Prostate gland (tissue), 2 donors: ENCODE measurements at regions not wholly inside any gene's neighbourhood (a gene's known extent, or its start where the extent isn't known, plus 50 kb on each side); places are given as distances from the start of the nearest gene placed in this dataset.

Experiments
- DNase-seq: peaks from one replicate; pipeline ENCODE4 v3.0.0-alpha.2; 2019; ENCODE audit warnings: low spot score
- H3K27ac ChIP-seq, 2 donors: fragments of 200-600 bp; sonication (generic); 2 replicates each; pipeline ENCODE4 v1.5.1; 2017 to 2019
- H3K27me3 ChIP-seq: fragments of 200-600 bp; sonication (generic); replicated peaks from 2 replicates; pipeline ENCODE4 v1.5.1; 2019; ENCODE audit not compliant: insufficient read depth
- H3K36me3 ChIP-seq, 2 donors: fragments of 200-600 bp; sonication (generic); 1 replicate in 1 of 2; 2 replicates in 1 of 2; pipeline versions ENCODE4 v1.5.1 to v1.8.1; 2017 to 2019
- H3K4me1 ChIP-seq: fragments of 200-600 bp; sonication (generic); replicated peaks from 2 replicates; pipeline ENCODE4 v1.5.1; 2019
- H3K4me3 ChIP-seq, 2 donors: fragments of 200-600 bp; sonication (generic); 2 replicates each; pipeline ENCODE4 v1.5.1; 2017 to 2019
- H3K9me3 ChIP-seq: fragments of 200-600 bp; sonication (generic); 2 replicates; pipeline ENCODE4 v1.5.1; 2017
- POLR2A ChIP-seq: fragments of 450-650 bp; IDR thresholded peaks from one replicate; pipeline ENCODE4 v1.6.1; 2016; ENCODE audit warnings: antibody characterized with exemption, mild to moderate bottlenecking
- POLR2AphosphoS5 ChIP-seq: sonication (generic); formaldehyde crosslinking; IDR thresholded peaks from one replicate; pipeline ENCODE4 v1.6.1; 2017; ENCODE audit warnings: antibody characterized with exemption
- WGBS: methylation state at CpG from one replicate; pipeline ENCODE4 v1.1.5; 2018; 5-methylcytosine and 5-hydroxymethylcytosine counted together
- intact Hi-C: fragments of 100-400 bp; cut with DNase I; formaldehyde crosslinking; loops from one replicate; pipeline ENCODE4 v1.14.2; 2022
- TF ChIP-seq, protein P1 (sequence below), 4 experiments: fragments of 200-600 bp in 2 of 4; fragments of 450-650 bp in 2 of 4; sonication (generic) in 2 of 4; IDR thresholded peaks; 1 replicate in 3 of 4; 2 replicates in 1 of 4; pipeline ENCODE4 v1.5.1; 2016 to 2019; ENCODE audit warnings: antibody characterized with exemption in 4 of 4, mild to moderate bottlenecking in 2 of 4, moderate library complexity in 2 of 4

DNA sequence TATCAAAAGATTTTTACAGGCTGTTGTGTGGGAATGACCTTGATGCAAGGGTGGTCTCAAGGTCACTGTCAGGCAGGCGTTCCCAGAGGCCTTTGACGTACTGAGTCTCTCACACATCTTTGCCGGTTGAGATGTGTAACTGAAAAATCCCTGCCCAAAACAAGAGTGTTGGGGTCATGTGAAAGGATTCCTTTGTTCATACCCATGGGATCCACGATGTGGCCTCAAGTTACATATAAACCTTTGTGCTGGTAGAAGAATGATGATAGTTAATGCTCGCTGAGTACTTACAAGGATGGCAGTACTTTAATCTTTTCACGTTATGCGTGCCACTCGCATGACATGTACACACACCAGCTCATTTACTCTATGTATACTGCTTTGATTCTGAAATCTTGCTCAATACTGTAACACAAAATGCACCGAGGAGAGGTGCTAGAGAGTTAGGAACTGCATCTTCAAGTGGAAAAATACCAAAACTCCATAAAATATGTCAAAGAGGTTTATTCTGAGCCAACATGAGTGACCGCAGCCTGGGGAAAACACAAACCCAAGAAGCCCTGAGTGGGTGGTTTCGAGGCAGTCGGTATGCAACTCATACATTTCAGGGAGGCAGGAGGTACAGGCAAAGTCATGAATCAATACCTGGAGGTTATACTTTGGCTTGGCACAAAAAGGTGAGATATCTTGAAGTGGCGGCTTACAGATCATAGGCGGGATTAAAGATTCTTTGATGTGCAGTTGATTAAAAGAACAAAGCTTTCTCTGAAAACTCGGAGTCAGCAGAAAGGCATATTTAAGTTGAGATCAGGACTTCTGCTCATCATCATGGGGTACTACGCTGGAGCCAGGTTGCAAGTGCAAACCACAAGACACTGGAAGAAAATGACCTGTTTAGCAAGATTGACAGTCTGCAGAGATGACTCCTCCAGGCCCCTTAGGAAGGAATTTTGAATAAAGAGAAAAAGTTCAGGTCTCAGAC is 87.4 kb upstream of the ARHGEF7 start:
- H3K27me3 ChIP-seq, result no peaks in the 10 kb centered on the region
- H3K4me3 ChIP-seq, result no peak overlapping the region
- DNase-seq, result no peak
- no peaks in the 10 kb centered on the region for H3K4me1 ChIP-seq
- 67% methylated on average over 16 of the region's 16 CpGs for WGBS
- no peaks in the 10 kb centered on the region for H3K36me3 ChIP-seq
- intact Hi-C loops, result no loop called here
- no peaks in the 10 kb centered on the region for H3K9me3 ChIP-seq
- TF ChIP-seq POLR2AphosphoS5, result no peak
- TF ChIP-seq, protein P1, sequence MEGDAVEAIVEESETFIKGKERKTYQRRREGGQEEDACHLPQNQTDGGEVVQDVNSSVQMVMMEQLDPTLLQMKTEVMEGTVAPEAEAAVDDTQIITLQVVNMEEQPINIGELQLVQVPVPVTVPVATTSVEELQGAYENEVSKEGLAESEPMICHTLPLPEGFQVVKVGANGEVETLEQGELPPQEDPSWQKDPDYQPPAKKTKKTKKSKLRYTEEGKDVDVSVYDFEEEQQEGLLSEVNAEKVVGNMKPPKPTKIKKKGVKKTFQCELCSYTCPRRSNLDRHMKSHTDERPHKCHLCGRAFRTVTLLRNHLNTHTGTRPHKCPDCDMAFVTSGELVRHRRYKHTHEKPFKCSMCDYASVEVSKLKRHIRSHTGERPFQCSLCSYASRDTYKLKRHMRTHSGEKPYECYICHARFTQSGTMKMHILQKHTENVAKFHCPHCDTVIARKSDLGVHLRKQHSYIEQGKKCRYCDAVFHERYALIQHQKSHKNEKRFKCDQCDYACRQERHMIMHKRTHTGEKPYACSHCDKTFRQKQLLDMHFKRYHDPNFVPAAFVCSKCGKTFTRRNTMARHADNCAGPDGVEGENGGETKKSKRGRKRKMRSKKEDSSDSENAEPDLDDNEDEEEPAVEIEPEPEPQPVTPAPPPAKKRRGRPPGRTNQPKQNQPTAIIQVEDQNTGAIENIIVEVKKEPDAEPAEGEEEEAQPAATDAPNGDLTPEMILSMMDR (IDR thresholded peaks at IDR 0.05), result no peak
- no peak for TF ChIP-seq POLR2A
- no peak overlapping the region for H3K27ac ChIP-seq

DNA sequence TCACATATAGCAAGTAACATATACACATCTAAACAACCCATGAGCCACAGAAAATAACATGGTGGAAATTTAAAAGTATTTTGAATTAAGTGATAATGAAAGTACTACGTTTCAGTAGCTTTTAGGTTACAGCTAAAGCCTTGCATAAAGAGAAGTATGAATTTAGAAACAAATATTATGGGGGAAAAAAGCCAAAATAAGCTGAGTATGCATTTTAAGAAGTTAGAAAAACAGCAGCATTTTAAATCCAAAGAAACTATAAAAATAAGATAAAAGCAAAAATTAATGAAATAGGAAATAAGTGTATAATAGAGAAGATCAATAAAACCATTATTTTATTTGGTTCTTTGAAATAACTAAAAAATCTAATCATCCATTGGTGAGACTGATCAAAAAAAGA is 89.8 kb upstream of the ARHGEF7 start:
- intact Hi-C loops, result no loop called here
- H3K4me1 ChIP-seq, result no peaks in the 10 kb centered on the region
- WGBS, result 97% methylated on average over 1 of the region's 1 CpG
- no peak for DNase-seq
- no peak for TF ChIP-seq POLR2AphosphoS5
- TF ChIP-seq POLR2A, result no peak
- TF ChIP-seq, protein P1 (IDR thresholded peaks at IDR 0.05), result no peak
- H3K27ac ChIP-seq, result no peak overlapping the region
- H3K9me3 ChIP-seq, result no peaks in the 10 kb centered on the region
- H3K36me3 ChIP-seq, result no peaks in the 10 kb centered on the region
- H3K4me3 ChIP-seq, result no peak overlapping the region
- no peaks in the 10 kb centered on the region for H3K27me3 ChIP-seq

DNA sequence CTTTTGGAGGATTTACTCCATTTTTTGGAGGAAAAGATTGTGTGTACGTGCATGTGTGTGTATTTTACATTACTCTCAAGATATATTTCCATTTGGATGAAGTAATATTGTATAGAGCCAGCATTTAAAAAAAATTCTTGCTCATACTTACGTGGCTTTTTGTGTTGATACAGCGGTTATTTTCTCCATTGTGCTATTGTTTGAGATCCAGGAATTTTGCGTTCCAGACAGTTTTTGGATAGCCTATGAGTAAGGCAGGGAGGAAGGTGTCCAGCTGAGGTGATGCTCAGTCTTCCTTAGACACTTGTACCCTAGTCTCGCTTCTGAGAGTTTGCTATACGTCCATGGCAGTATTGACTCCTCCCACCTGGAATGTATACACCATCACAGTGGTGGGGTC is 92.2 kb upstream of the ARHGEF7 start:
- WGBS, result 90% methylated on average over 6 of the region's 6 CpGs
- TF ChIP-seq POLR2A, result no peak
- TF ChIP-seq POLR2AphosphoS5, result no peak
- TF ChIP-seq, protein P1 (IDR thresholded peaks at IDR 0.05), result no peak
- intact Hi-C loops, result no loop called here
- Histone ChIP-seq H3K9me3 (no peaks in the 10 kb centered on the region), H3K4me1 (no peaks in the 10 kb centered on the region), H3K4me3 (no peak overlapping the region), H3K27ac (no peak overlapping the region), H3K36me3 (no peaks in the 10 kb centered on the region), H3K27me3 (no peaks in the 10 kb centered on the region)
- no peak for DNase-seq

DNA sequence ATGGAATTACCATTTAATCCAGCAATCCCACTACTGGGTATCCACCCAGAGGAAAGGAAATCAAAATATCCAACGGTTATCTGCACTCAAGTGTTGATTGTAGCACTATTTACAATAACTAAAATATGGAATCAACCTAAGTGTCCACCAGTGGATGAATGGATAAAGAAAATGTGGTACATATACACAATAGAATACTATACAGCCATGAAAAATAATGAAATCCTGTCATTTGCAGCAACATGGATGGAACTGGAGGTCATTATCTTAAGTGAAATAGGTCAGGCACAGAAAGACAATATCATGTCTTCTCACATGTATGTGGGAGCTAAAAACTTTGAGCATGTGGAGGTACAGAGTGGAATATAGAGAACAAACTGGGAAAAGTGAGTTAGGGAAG is 92.9 kb upstream of the ARHGEF7 start:
- H3K4me1 ChIP-seq, result no peaks in the 10 kb centered on the region
- H3K9me3 ChIP-seq, result no peaks in the 10 kb centered on the region
- WGBS, result 88% methylated on average over 1 of the region's 1 CpG
- H3K4me3 ChIP-seq, result no peak overlapping the region
- H3K27me3 ChIP-seq, result no peaks in the 10 kb centered on the region
- DNase-seq, result no peak
- intact Hi-C loops, result no loop called here
- TF ChIP-seq, protein P1 (IDR thresholded peaks at IDR 0.05), result no peak
- TF ChIP-seq POLR2AphosphoS5 (no peak), POLR2A (no peak)
- H3K36me3 ChIP-seq, result no peaks in the 10 kb centered on the region
- H3K27ac ChIP-seq, result no peak overlapping the region

DNA sequence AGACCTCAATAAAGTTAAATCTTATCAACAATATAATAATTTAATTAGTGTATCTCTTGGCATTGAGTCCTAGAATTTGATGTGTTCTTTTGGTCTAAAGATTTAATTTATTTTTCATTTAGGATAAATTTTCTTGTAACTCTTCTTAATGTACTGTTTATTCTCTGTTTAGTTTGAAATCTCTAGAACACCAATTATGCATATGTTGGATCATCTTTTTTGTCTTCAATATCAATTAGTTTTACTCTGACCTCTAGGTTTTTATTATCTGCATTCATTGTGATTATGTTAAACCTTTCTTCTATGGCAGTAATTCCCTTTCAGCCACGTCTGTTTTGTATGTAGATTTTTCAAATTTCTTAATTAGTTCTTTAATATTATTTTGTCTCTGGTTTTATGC is 93.8 kb upstream of the ARHGEF7 start:
- intact Hi-C loops, result no loop called here
- Histone ChIP-seq H3K27ac (no peak overlapping the region), H3K4me3 (no peak overlapping the region), H3K36me3 (no peaks in the 10 kb centered on the region), H3K27me3 (no peaks in the 10 kb centered on the region), H3K4me1 (no peaks in the 10 kb centered on the region), H3K9me3 (no peaks in the 10 kb centered on the region)
- TF ChIP-seq, protein P1 (IDR thresholded peaks at IDR 0.05), result no peak
- TF ChIP-seq POLR2AphosphoS5 (no peak), POLR2A (no peak)
- no peak for DNase-seq
- WGBS, result 90% methylated on average over 1 of the region's 1 CpG
